CD4-positive, alpha-beta T cell (primary cell): ENCODE measurements at regions not wholly inside any gene's neighbourhood (a gene's known extent, or its start where the extent isn't known, plus 50 kb on each side); places are given as distances from the start of the nearest gene placed in this dataset.

Source experiments
- ATAC-seq: fragments of 200-7000 bp; cut with Tn5 transposase; one replicate; pipeline ENCODE4 v1.10.0; 2022; ENCODE audit warnings: mild to moderate bottlenecking; ENCODE audit not compliant: poor library complexity
- CTCF ChIA-PET: fragments of 350-600 bp; sonication (Branson Sonifier 250); formaldehyde crosslinking; loops from one replicate; lab custom pipeline; 2021; ENCODE audit warnings: antibody characterized with exemption, inconsistent platforms; lab: Charles Lee
- POLR2A ChIA-PET: fragments of 350-600 bp; sonication (Branson Sonifier 250); formaldehyde crosslinking; loops from one replicate; lab custom pipeline; 2021; ENCODE audit warnings: antibody characterized with exemption, inconsistent platforms; lab: Charles Lee
- DNase-seq, 14 experiments: peaks; one replicate each; pipeline ENCODE4 v3.0.0-alpha.2; 2013 to 2020; ENCODE audit warnings: mixed read lengths in 2 of 14
- H3K27ac ChIP-seq, 2 donors: one replicate each; pipeline versions ENCODE4 v1.5.1 to v1.7.0; 2013; ENCODE audit warnings: low read length in 2 of 2, low read depth in 1 of 2, mild to moderate bottlenecking in 1 of 2
- H3K27me3 ChIP-seq, 2 experiments: 1 replicate in 1 of 2; 2 replicates in 1 of 2; pipeline versions ENCODE4 v1.6.1 to v1.7.0; 2013; ENCODE audit warnings: low read length in 2 of 2, control low read depth in 1 of 2, mild to moderate bottlenecking in 1 of 2, moderate library complexity in 1 of 2; ENCODE audit not compliant: insufficient read depth in 2 of 2, control insufficient read depth in 1 of 2
- H3K36me3 ChIP-seq: one replicate; pipeline ENCODE4 v1.6.1; 2013; ENCODE audit warnings: low read length, control low read depth; ENCODE audit not compliant: insufficient read depth
- H3K4me1 ChIP-seq: one replicate; pipeline ENCODE4 v1.6.1; 2013; ENCODE audit warnings: low read length, control low read depth; ENCODE audit not compliant: insufficient read depth
- H3K4me3 ChIP-seq: one replicate; pipeline ENCODE4 v1.5.1; 2013; ENCODE audit warnings: mild to moderate bottlenecking, low read length, moderate library complexity
- H3K9me3 ChIP-seq, 2 experiments: 1 replicate in 1 of 2; 2 replicates in 1 of 2; pipeline versions ENCODE4 v1.6.1 to v1.7.0; 2013; ENCODE audit warnings: low read length in 2 of 2, mild to moderate bottlenecking in 2 of 2, control low read depth in 1 of 2, moderate library complexity in 1 of 2; ENCODE audit not compliant: control insufficient read depth in 1 of 2, insufficient read depth in 1 of 2
- H3K27ac Mint-ChIP-seq: one replicate; pipeline ENCODE4 v1.8.0; 2020; ENCODE audit warnings: mixed read lengths
- H3K27me3 Mint-ChIP-seq: one replicate; pipeline ENCODE4 v1.8.0; 2021; ENCODE audit warnings: mixed read lengths
- H3K36me3 Mint-ChIP-seq: one replicate; pipeline ENCODE4 v1.8.0; 2021; ENCODE audit warnings: low read depth, mixed read lengths
- H3K4me1 Mint-ChIP-seq: one replicate; pipeline ENCODE4 v1.8.0; 2021; ENCODE audit warnings: low read depth, mixed read lengths
- H3K4me3 Mint-ChIP-seq: one replicate; pipeline ENCODE4 v1.8.0; 2020; ENCODE audit warnings: mild to moderate bottlenecking, mixed read lengths
- H3K9me3 Mint-ChIP-seq: one replicate; pipeline ENCODE4 v1.8.0; 2020; ENCODE audit warnings: mixed read lengths
- intact Hi-C, 2 experiments: fragments of 100-400 bp; cut with DNase I in 1 of 2; cut with micrococcal nuclease in 1 of 2; formaldehyde crosslinking; loops; one replicate each; pipeline versions ENCODE4 v1.15.1 to v1.9.0; 2023 to 2025; cut with DNase I, micrococcal nuclease
- TF ChIP-seq, protein P1 (sequence below): fragments of 200-600 bp; IDR thresholded peaks from one replicate; pipeline ENCODE4 v1.8.0; 2022; ENCODE audit warnings: antibody characterized with exemption, mild to moderate bottlenecking

DNA sequence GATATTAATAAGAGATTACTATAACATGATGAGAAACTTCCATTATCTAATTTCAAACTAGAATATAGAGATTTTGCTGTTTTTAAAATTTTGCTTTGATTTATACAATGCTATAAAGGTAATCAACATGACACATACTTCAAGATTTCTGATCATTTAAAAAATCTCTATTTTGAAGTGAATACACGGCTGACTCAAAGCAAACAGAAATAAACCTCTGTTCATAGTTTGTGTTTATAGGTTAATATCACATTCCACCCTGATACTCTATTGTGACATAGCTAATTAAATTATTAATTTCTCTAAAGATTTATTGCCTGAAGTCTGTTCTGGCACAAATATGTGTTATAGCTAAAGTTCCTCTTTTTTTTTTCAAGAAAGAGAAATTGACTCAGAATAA lies 349.2 kb downstream of the TLL1 start:
- H3K36me3 Mint-ChIP-seq = no peaks in the 10 kb centered on the region
- Histone ChIP-seq H3K36me3 (no peaks in the 10 kb centered on the region), H3K4me3 (no peak overlapping the region), H3K4me1 (no peaks in the 10 kb centered on the region), H3K27me3 (no peaks in the 10 kb centered on the region), H3K9me3 (peaks cover 0 to 5% of the 10 kb centered on the region in 2 experiments), H3K27ac (no peak overlapping the region)
- ATAC-seq = no peak
- TF ChIP-seq, protein P1, sequence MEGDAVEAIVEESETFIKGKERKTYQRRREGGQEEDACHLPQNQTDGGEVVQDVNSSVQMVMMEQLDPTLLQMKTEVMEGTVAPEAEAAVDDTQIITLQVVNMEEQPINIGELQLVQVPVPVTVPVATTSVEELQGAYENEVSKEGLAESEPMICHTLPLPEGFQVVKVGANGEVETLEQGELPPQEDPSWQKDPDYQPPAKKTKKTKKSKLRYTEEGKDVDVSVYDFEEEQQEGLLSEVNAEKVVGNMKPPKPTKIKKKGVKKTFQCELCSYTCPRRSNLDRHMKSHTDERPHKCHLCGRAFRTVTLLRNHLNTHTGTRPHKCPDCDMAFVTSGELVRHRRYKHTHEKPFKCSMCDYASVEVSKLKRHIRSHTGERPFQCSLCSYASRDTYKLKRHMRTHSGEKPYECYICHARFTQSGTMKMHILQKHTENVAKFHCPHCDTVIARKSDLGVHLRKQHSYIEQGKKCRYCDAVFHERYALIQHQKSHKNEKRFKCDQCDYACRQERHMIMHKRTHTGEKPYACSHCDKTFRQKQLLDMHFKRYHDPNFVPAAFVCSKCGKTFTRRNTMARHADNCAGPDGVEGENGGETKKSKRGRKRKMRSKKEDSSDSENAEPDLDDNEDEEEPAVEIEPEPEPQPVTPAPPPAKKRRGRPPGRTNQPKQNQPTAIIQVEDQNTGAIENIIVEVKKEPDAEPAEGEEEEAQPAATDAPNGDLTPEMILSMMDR = no peak
- DNase-seq = no peak
- peaks cover 6% of the 10 kb centered on the region for H3K9me3 Mint-ChIP-seq
- ChIA-PET CTCF (no interaction called here), POLR2A (interaction anchor here (0.6 kb wide), 1 partner anchor 26 kb away, joined by 3 read pairs; no protein-coding TSS in a partner anchor)
- no peak overlapping the region for H3K4me3 Mint-ChIP-seq
- no peak overlapping the region for H3K27ac Mint-ChIP-seq
- intact Hi-C loops = no loop called here
- H3K27me3 Mint-ChIP-seq = no peaks in the 10 kb centered on the region
- H3K4me1 Mint-ChIP-seq = no peaks in the 10 kb centered on the region

DNA sequence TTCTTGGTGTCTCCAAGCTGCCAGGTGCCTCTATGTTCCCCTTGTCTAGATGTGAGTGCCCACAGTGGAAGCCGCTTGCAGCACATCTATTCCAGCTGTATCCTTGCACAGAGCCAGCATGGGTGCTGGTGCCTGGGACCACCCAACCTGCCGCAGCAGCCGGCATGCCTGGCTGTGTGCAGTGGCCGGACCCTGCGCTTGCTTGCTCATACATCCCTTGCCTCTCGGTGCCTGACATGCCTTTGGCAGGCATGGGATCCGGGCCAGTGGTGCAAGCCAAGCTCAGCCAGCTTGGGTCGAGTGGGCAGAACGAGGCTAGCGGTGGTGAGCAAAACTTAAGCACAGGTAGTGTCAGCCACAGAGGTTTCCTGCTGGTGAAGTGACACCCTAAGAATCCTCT lies 355.1 kb downstream of the TLL1 start:
- no peaks in the 10 kb centered on the region for H3K36me3 Mint-ChIP-seq
- peaks cover 0 to 14% of the 10 kb centered on the region in 2 experiments for H3K9me3 ChIP-seq
- intact Hi-C loops = no loop called here
- no peak overlapping the region for H3K4me3 ChIP-seq
- no peak overlapping the region for H3K4me3 Mint-ChIP-seq
- no peaks in the 10 kb centered on the region for H3K27me3 ChIP-seq
- no peak for ATAC-seq
- TF ChIP-seq, protein P1 = no peak
- no peaks in the 10 kb centered on the region for H3K9me3 Mint-ChIP-seq
- no peak for DNase-seq
- no peaks in the 10 kb centered on the region for H3K4me1 Mint-ChIP-seq
- H3K36me3 ChIP-seq = no peaks in the 10 kb centered on the region
- H3K27ac ChIP-seq = no peak overlapping the region
- ChIA-PET POLR2A (no interaction called here), CTCF (no interaction called here)
- no peak overlapping the region for H3K27ac Mint-ChIP-seq
- H3K27me3 Mint-ChIP-seq = no peaks in the 10 kb centered on the region
- no peaks in the 10 kb centered on the region for H3K4me1 ChIP-seq

DNA sequence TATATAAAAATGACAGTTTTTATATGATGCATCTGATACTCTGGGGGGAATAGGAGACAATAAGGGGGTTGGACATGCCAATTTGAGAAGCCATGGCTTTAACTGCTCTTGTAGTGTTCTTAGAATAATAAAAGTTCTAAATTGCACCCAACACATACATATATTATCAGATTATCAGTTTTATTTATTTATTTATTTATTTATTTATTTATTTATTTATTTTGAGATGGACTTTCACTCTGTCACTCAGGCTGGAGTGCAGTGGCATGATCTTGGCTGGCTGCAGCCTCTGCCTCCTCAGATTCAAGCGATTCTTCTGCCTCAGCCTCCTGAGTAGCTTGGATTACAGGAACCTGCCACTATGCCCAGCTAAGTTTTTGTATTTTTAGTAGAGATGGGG lies 356.8 kb downstream of the TLL1 start:
- DNase-seq (no peak), ATAC-seq (no peak)
- no peak overlapping the region for H3K4me3 ChIP-seq
- no peaks in the 10 kb centered on the region for H3K4me1 ChIP-seq
- intact Hi-C loops = no loop called here
- H3K27me3 ChIP-seq = no peaks in the 10 kb centered on the region
- peaks cover 0 to 14% of the 10 kb centered on the region in 2 experiments for H3K9me3 ChIP-seq
- no peak overlapping the region for H3K27ac ChIP-seq
- CTCF ChIA-PET = no interaction called here
- no peaks in the 10 kb centered on the region for H3K36me3 Mint-ChIP-seq
- H3K4me1 Mint-ChIP-seq = no peaks in the 10 kb centered on the region
- H3K27me3 Mint-ChIP-seq = no peaks in the 10 kb centered on the region
- no peak overlapping the region for H3K27ac Mint-ChIP-seq
- TF ChIP-seq, protein P1 = no peak
- no peak overlapping the region for H3K4me3 Mint-ChIP-seq
- peaks cover 3% of the 10 kb centered on the region for H3K9me3 Mint-ChIP-seq
- H3K36me3 ChIP-seq = no peaks in the 10 kb centered on the region
- POLR2A ChIA-PET = no interaction called here
